ENCODE measurements at regions not wholly inside any gene's neighbourhood (a gene's known extent, or its start where the extent isn't known, plus 50 kb on each side); places are given as distances from the start of the nearest gene placed in this dataset.
A peak's percentile ranks its signal among the peaks of the same experiment; 100 is the strongest.

DNA sequence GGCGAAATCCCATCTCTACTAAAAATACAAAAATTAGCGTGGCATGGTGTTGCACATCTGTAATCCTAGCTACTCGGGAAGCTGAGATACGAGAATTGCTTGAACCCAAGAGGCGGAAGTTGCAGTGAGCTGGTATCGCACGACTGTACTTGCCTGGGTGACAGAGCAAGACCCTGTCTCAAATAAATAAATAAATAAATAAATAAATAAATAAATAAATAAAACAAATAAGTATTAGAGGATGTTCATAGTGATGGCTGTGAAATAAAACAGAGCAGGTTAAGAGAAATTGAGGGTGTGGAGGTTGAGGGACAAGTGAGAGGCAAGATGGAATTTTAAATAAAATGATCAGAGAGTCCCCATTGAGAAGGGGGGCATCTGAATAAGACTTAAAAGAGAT is 124.7 kb upstream of the DST start:
- Histone ChIP-seq H3K4ac (ENCODE audit: low read depth, low read length) (no peak overlapping the region), H4K8ac (replicated peaks; ENCODE audit: insufficient read length, low read depth, low read length) (no peak overlapping the region), H3K23me2 (ENCODE audit: insufficient read length, low read depth, low read length, poor library complexity, severe bottlenecking) (no peaks in the 10 kb centered on the region), H4K91ac (ENCODE audit: insufficient read length, low read depth, low read length) (no peak overlapping the region), H3T11ph (ENCODE audit: low read length) (no peak overlapping the region), H3K4me1 (ENCODE audit: insufficient read depth, low read length) (peaks cover 5% of the 10 kb centered on the region; the same call in 1 of the 2 replicates), H3K27me3 (ENCODE audit: insufficient read depth, low read length) (no peaks in the 10 kb centered on the region), H3K14ac (ENCODE audit: insufficient read depth, low read length) (no peak overlapping the region), H3K79me1 (ENCODE audit: insufficient read depth, low read depth, low read length, poor library complexity, severe bottlenecking) (no peaks in the 10 kb centered on the region), H4K20me1 (ENCODE audit: control insufficient read depth, insufficient read depth, insufficient read length) (no peaks in the 10 kb centered on the region), H2BK20ac (ENCODE audit: low read depth, low read length, poor library complexity, severe bottlenecking) (no peak overlapping the region), H3K79me2 (ENCODE audit: insufficient read depth, low read length) (peaks cover 10% of the 10 kb centered on the region), H3K56ac (ENCODE audit: insufficient read length, low read depth, low read length) (no peak overlapping the region), H3K23ac (ENCODE audit: insufficient read length, low read depth, low read length) (no peak overlapping the region), H4K5ac (ENCODE audit: insufficient read length, low read depth, low read length) (no peak overlapping the region), H2AFZ (ENCODE audit: low read length) (no peak overlapping the region), H3K9ac (ENCODE audit: extremely low read depth, insufficient read length, low read length) (no peak overlapping the region), H2BK5ac (ENCODE audit: insufficient read length, low read length) (no peak overlapping the region), H2BK15ac (ENCODE audit: low read depth, low read length) (no peak overlapping the region), H2BK12ac (ENCODE audit: insufficient read length, low read depth, low read length) (no peak overlapping the region), H3K18ac (ENCODE audit: insufficient read length, low read depth, low read length) (no peak overlapping the region), H3K9me3 (ENCODE audit: control insufficient read depth, low read depth, low read length) (no peaks in the 10 kb centered on the region), H3K27ac (ENCODE audit: insufficient read length, low read depth, low read length) (no peak overlapping the region), H2AK5ac (ENCODE audit: insufficient read length, low read length) (no peak overlapping the region), H2BK120ac (ENCODE audit: low read depth, low read length, poor library complexity, severe bottlenecking) (no peak overlapping the region), H3K4me2 (ENCODE audit: insufficient read depth, insufficient read length, low read length) (no peak overlapping the region)
- DNase-seq = no peak
- H3K36me3 Mint-ChIP-seq (ENCODE audit: insufficient read depth in 1 of 3, low read depth in 3 of 3) = no peaks in the 10 kb centered on the region
- peak overlapping the region in 2 of 3 experiments; percentile 1 to 58; a peak in 4 of 7 replicates for H3K27ac Mint-ChIP-seq
- H3K4me1 Mint-ChIP-seq = peaks cover 40 to 44% of the 10 kb centered on the region in 2 experiments
- no peaks in the 10 kb centered on the region for H3K9me3 Mint-ChIP-seq
- no CpG with 5 or more reads among the region's 7 CpGs for WGBS (ENCODE audit: extremely low coverage, insufficient read length, low lambda C conversion rate)
- TF ChIP-seq, protein P1, sequence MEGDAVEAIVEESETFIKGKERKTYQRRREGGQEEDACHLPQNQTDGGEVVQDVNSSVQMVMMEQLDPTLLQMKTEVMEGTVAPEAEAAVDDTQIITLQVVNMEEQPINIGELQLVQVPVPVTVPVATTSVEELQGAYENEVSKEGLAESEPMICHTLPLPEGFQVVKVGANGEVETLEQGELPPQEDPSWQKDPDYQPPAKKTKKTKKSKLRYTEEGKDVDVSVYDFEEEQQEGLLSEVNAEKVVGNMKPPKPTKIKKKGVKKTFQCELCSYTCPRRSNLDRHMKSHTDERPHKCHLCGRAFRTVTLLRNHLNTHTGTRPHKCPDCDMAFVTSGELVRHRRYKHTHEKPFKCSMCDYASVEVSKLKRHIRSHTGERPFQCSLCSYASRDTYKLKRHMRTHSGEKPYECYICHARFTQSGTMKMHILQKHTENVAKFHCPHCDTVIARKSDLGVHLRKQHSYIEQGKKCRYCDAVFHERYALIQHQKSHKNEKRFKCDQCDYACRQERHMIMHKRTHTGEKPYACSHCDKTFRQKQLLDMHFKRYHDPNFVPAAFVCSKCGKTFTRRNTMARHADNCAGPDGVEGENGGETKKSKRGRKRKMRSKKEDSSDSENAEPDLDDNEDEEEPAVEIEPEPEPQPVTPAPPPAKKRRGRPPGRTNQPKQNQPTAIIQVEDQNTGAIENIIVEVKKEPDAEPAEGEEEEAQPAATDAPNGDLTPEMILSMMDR (conservative IDR thresholded peaks at IDR 0.05) = no peak
- no peaks in the 10 kb centered on the region; the same call in 1 of the 2 replicates for H3K27me3 Mint-ChIP-seq (ENCODE audit: low read depth)
- H3K4me3 Mint-ChIP-seq = no peak overlapping the region
